Thymus (tissue), 11 donors: ENCODE measurements at regions not wholly inside any gene's neighbourhood (a gene's known extent, or its start where the extent isn't known, plus 50 kb on each side); places are given as distances from the start of the nearest gene placed in this dataset.
A peak's percentile ranks its signal among the peaks of the same experiment; 100 is the strongest.

ENCODE experiments used
- DNase-seq, 9 donors: peaks; one replicate each; pipeline ENCODE4 v3.0.0-alpha.2; 2013; ENCODE audit warnings: low spot score in 9 of 9, low read depth in 6 of 9, missing footprints in 1 of 9
- H3K27ac ChIP-seq, 2 donors: one replicate each; pipeline ENCODE4 v1.5.1; 2013; ENCODE audit warnings: control low read depth in 1 of 2, low read depth in 1 of 2, low read length in 1 of 2, mild to moderate bottlenecking in 1 of 2, moderate library complexity in 1 of 2
- H3K27me3 ChIP-seq, 2 donors: one replicate each; pipeline ENCODE4 v1.5.1; 2013; ENCODE audit warnings: low read length in 1 of 2; ENCODE audit not compliant: control insufficient read depth in 2 of 2, insufficient read depth in 1 of 2
- H3K36me3 ChIP-seq, 2 donors: one replicate each; pipeline ENCODE4 v1.5.1; 2013; ENCODE audit warnings: low read length in 1 of 2, mild to moderate bottlenecking in 1 of 2, moderate library complexity in 1 of 2; ENCODE audit not compliant: control insufficient read depth in 2 of 2, insufficient read depth in 2 of 2
- H3K4me1 ChIP-seq, 2 donors: one replicate each; pipeline ENCODE4 v1.5.1; 2013; ENCODE audit warnings: low read length in 2 of 2; ENCODE audit not compliant: control insufficient read depth in 2 of 2, insufficient read depth in 2 of 2
- H3K4me3 ChIP-seq, 2 donors: one replicate each; pipeline ENCODE4 v1.5.1; 2013; ENCODE audit warnings: low read length in 2 of 2, control low read depth in 1 of 2, mild to moderate bottlenecking in 1 of 2
- H3K9me3 ChIP-seq, 2 donors: one replicate each; pipeline ENCODE4 v1.5.1; 2013; ENCODE audit warnings: low read length in 1 of 2, mild to moderate bottlenecking in 1 of 2; ENCODE audit not compliant: control insufficient read depth in 2 of 2, insufficient read depth in 1 of 2
- WGBS: extraction: QIAGEN DNeasy Blood & Tissue Kit; methylation state at CpG from one replicate; pipeline ENCODE4 v1.1.7; 2013; 5-methylcytosine and 5-hydroxymethylcytosine counted together
- donor health status: healthy.

GRCh38 chr5:82364497-82364896 is 86.3 kb upstream of the RPS23 start:
- no peaks in the 10 kb centered on the region for H3K27me3 ChIP-seq
- no peak for DNase-seq
- H3K4me3 ChIP-seq: no peak overlapping the region
- H3K27ac ChIP-seq: no peak overlapping the region
- 75% methylated on average over 5 of the region's 5 CpGs for WGBS
- H3K4me1 ChIP-seq: peaks cover 10 to 24% of the 10 kb centered on the region in 2 donors
- no peaks in the 10 kb centered on the region for H3K9me3 ChIP-seq
- no peaks in the 10 kb centered on the region for H3K36me3 ChIP-seq

DNA sequence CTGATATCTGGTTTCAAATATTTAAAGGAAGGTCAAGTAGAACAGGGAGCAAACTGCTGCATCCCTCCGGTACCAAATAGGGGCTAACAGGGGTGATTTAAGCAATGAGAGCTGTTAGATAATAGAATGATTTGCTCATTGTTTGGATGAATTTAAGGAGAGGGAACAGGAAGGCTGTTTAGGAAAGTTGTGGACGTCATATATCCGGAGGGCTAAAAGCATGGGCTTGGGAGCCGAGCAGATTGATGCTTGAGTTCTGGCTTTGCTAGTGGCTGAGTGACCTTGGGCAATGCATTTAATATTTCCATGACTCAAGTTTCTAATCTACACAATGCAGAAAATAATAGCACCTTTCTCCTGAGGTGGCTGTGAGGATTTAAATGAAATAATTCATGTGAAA is 85.4 kb upstream of the RPS23 start:
- no peak overlapping the region for H3K27ac ChIP-seq
- H3K36me3 ChIP-seq: peaks cover 0 to 2% of the 10 kb centered on the region in 2 donors
- H3K9me3 ChIP-seq: no peaks in the 10 kb centered on the region
- WGBS: 99% methylated on average over 4 of the region's 4 CpGs
- peaks cover 11 to 30% of the 10 kb centered on the region in 2 donors for H3K4me1 ChIP-seq
- DNase-seq: no peak
- H3K27me3 ChIP-seq: no peaks in the 10 kb centered on the region
- no peak overlapping the region for H3K4me3 ChIP-seq

- Histone ChIP-seq H3K27me3 (no peaks in the 10 kb centered on the region), H3K9me3 (no peaks in the 10 kb centered on the region), H3K4me3 (no peak overlapping the region), H3K4me1 (peaks cover 19 to 38% of the 10 kb centered on the region in 2 donors), H3K27ac (no peak overlapping the region), H3K36me3 (peaks cover 0 to 2% of the 10 kb centered on the region in 2 donors)
- WGBS: 72% methylated on average over 6 of the region's 6 CpGs
- no peak for DNase-seq
These were observed 84.5 kb upstream of the RPS23 start for GRCh38 chr5:82362636-82363035.

DNA sequence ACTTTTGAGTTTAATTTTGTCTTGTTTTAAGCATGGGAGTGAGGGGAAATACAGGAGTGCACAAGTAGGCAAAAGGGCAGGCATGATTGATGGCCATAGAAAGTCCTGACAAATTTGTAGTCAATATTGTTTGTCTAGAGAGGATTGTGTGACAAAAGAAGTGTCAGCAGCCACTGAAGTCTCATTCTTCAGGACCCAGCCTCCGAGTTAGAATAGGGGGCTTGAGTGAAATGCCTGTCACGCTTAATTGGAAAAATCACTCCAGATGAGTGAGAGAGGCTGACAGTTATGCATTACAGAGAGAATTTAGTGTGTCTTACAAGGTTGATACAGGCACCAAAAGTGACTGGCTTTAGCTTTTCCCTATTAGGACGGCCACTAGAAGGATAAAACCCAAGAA is 81.9 kb upstream of the RPS23 start:
- DNase-seq: no peak
- WGBS: 92% methylated on average over 3 of the region's 3 CpGs

GRCh38 chr5:82359272-82359671 is 81.1 kb upstream of the RPS23 start:
- H3K27me3 ChIP-seq: no peaks in the 10 kb centered on the region
- 77% methylated on average over 3 of the region's 3 CpGs for WGBS
- no peak overlapping the region for H3K27ac ChIP-seq
- H3K4me3 ChIP-seq: no peak overlapping the region
- peaks cover 0 to 4% of the 10 kb centered on the region in 2 donors for H3K9me3 ChIP-seq
- H3K36me3 ChIP-seq: peaks cover 0 to 2% of the 10 kb centered on the region in 2 donors
- H3K4me1 ChIP-seq: peaks cover 22 to 44% of the 10 kb centered on the region in 2 donors
- no peak for DNase-seq

More for the DNA sequence above, 81.9 kb upstream of the RPS23 start:
- Histone ChIP-seq H3K9me3 (peaks cover 0 to 4% of the 10 kb centered on the region in 2 donors), H3K27ac (no peak overlapping the region), H3K27me3 (no peaks in the 10 kb centered on the region), H3K4me1 (peaks cover 23 to 50% of the 10 kb centered on the region in 2 donors), H3K36me3 (peaks cover 0 to 2% of the 10 kb centered on the region in 2 donors), H3K4me3 (no peak overlapping the region)

DNA sequence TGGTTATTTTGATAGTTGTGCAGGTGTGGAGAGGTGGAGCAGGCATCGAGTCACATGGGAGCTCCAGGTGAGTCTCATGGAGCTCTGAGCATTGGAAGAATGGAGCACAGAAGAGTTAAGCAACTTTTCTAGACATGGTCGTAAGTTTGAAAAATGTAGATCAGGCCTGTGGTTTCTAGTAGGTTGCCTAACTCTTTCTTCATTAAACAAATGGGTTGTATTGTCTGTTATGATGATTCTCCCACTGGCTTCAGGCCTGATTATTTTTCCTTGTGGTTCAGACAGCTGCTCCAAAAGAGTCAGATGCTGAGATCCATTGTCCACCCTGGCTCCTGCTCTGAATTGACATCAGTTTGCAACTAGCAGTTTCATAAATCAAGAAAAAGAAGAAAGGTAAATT is 80.3 kb upstream of the RPS23 start:
- peaks cover 0 to 4% of the 10 kb centered on the region in 2 donors for H3K9me3 ChIP-seq
- H3K4me1 ChIP-seq: peaks cover 20 to 38% of the 10 kb centered on the region in 2 donors
- no peaks in the 10 kb centered on the region for H3K27me3 ChIP-seq
- 89% methylated on average over 2 of the region's 2 CpGs for WGBS
- H3K27ac ChIP-seq: no peak overlapping the region
- no peak overlapping the region for H3K4me3 ChIP-seq
- no peak for DNase-seq
- peaks cover 0 to 2% of the 10 kb centered on the region in 2 donors for H3K36me3 ChIP-seq

DNA sequence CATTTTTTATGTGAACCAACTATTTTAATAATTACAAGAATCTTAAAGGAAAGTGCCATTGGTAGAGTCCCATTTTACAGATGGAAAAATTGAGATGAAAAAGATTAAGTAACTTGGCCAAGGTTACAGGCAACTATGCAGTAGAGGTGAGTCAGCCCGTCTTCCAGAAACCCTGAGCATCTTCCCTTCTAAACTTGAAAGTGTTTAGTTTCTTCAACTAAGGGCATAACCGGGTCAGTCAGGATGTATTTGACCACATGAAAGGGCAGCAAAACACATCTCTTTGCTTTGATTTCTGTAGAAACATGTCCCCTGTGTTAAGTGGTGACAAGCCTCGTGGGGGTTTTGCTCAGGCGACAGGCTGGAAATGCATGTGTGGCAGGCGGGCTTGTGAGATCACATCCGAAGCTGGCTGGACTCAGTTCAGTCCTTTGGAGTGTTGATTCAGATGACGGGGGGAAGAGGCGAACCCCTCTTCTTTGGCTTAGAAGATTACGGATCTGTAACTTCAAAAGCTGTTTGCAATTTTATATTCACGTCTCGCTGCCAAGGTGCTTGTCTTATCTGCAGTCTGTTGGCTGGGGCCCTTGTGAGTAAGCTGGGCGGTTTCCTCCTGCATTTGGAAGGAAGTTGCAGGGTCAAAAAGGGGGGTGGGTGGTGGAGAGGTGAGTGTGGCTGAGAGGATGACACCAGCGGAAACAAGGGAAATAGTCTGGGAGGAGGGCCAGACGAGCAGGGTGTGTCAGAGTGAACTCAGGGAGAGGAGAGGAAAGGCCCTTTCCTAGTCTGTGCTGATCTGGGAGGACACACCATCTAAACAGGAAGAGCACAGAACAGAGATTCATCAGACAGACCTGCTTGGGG is 78.9 kb upstream of the RPS23 start:
- peak overlapping the region; percentile 6 to 25 for H3K4me3 ChIP-seq
- peaks cover 0 to 4% of the 10 kb centered on the region in 2 donors for H3K9me3 ChIP-seq
- DNase-seq: peak; percentile 61 to 90 (median 79)
- H3K36me3 ChIP-seq: peaks cover 0 to 2% of the 10 kb centered on the region in 2 donors
- peaks cover 19 to 38% of the 10 kb centered on the region in 2 donors for H3K4me1 ChIP-seq
- H3K27me3 ChIP-seq: no peaks in the 10 kb centered on the region
- peak overlapping the region; percentile 74 to 82 for H3K27ac ChIP-seq
- 1% methylated on average over 14 of the region's 14 CpGs for WGBS

DNA sequence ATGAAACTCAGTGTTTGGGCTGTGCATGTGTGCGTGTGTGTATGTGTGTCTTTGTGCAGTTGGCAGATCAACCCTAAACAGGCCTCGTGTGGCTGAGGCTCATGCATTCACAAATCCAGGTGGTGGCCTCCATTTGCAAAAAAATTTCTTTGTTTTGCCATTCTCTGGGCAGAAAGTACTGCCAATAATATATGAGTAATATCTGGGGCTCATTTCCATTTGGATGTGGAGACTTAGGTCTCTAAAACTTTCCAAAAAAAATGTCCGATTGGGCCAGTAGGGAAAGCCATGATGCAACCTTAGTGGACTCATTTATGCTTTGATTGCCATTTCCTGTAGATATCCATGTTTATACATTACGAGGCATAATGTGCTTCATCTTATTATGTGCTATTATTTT is 77.9 kb upstream of the RPS23 start:
- 91% methylated on average over 4 of the region's 4 CpGs for WGBS
- H3K27ac ChIP-seq: no peak overlapping the region
- peaks cover 0 to 4% of the 10 kb centered on the region in 2 donors for H3K9me3 ChIP-seq

DNA sequence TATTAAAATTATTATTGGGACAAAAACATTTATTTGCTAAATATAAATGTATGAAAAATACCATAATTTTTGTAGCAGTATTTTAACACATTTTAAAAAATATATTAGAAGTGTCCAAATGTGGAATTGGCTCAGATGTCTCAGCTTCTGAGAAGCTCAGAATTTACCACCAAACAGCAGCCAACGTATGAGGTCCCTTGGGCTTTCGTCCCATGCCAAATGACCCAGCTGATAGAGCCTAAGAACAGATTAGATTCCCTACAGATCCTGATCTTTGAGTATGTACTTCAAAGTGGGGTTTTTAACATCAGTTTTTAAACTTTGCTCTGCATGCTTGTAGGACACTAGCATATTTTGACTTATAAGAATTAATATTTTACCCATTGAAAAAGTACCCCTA is 77.3 kb upstream of the RPS23 start:
- Histone ChIP-seq H3K27ac (no peak overlapping the region), H3K4me1 (peaks cover 19 to 39% of the 10 kb centered on the region in 2 donors), H3K36me3 (peaks cover 0 to 2% of the 10 kb centered on the region in 2 donors), H3K9me3 (peaks cover 0 to 4% of the 10 kb centered on the region in 2 donors), H3K27me3 (no peaks in the 10 kb centered on the region), H3K4me3 (no peak overlapping the region)
- no peak for DNase-seq
- WGBS: 96% methylated on average over 2 of the region's 2 CpGs

More for the DNA sequence above, 77.9 kb upstream of the RPS23 start:
- H3K27me3 ChIP-seq: no peaks in the 10 kb centered on the region
- H3K36me3 ChIP-seq: peaks cover 0 to 2% of the 10 kb centered on the region in 2 donors
- H3K4me1 ChIP-seq: peaks cover 19 to 39% of the 10 kb centered on the region in 2 donors
- no peak for DNase-seq
- no peak overlapping the region for H3K4me3 ChIP-seq
